Tibial nerve (tissue), 4 donors: ENCODE measurements at regions not wholly inside any gene's neighbourhood (a gene's known extent, or its start where the extent isn't known, plus 50 kb on each side); places are given as distances from the start of the nearest gene placed in this dataset.

Experiments used
- DNase-seq, 2 donors: peaks; one replicate each; pipeline ENCODE4 v3.0.0-alpha.2; 2019; ENCODE audit warnings: low spot score in 2 of 2
- H3K27ac ChIP-seq, 4 donors: fragments of 200-600 bp; sonication (generic) in 3 of 4; one replicate each; pipeline ENCODE4 v1.5.1; 2017 to 2019; ENCODE audit warnings: mild to moderate bottlenecking in 1 of 4
- H3K27me3 ChIP-seq, 2 donors: fragments of 200-600 bp; sonication (generic) in 1 of 2; one replicate each; pipeline versions ENCODE4 v1.5.1 to v1.6.0; 2017 to 2019
- H3K36me3 ChIP-seq, 3 donors: fragments of 200-600 bp; sonication (generic); one replicate each; pipeline ENCODE4 v1.5.1; 2018 to 2019
- H3K4me1 ChIP-seq, 4 donors: fragments of 200-600 bp; sonication (generic) in 3 of 4; one replicate each; pipeline ENCODE4 v1.5.1; 2017 to 2019
- H3K4me3 ChIP-seq, 4 donors: fragments of 200-600 bp; sonication (generic) in 3 of 4; one replicate each; pipeline ENCODE4 v1.5.1; 2017 to 2019; ENCODE audit warnings: mild to moderate bottlenecking in 1 of 4, moderate library complexity in 1 of 4
- H3K9me3 ChIP-seq, 4 donors: fragments of 200-600 bp; sonication (generic) in 3 of 4; one replicate each; pipeline ENCODE4 v1.5.1; 2017 to 2019
- CTCF ChIP-seq, 5 experiments: fragments of 200-600 bp in 3 of 5; fragments of 450-650 bp in 2 of 5; sonication (generic) in 3 of 5; IDR thresholded peaks; one replicate each; pipeline ENCODE4 v1.5.1; 2016 to 2019; ENCODE audit warnings: antibody characterized with exemption in 5 of 5, mild to moderate bottlenecking in 3 of 5, moderate library complexity in 2 of 5
- EP300 ChIP-seq, 2 donors: sonication (generic); formaldehyde crosslinking; IDR thresholded peaks; one replicate each; pipeline ENCODE4 v1.6.1; 2017; ENCODE audit warnings: antibody characterized with exemption in 2 of 2, mild to moderate bottlenecking in 1 of 2
- POLR2A ChIP-seq, 2 donors: fragments of 450-650 bp; IDR thresholded peaks; one replicate each; pipeline ENCODE4 v1.6.1; 2017; ENCODE audit warnings: antibody characterized with exemption in 2 of 2, mild to moderate bottlenecking in 2 of 2, moderate library complexity in 2 of 2
- WGBS, 2 donors: methylation state at CpG; one replicate each; pipeline ENCODE4 v1.1.5; 2018; 5-methylcytosine and 5-hydroxymethylcytosine counted together

DNA sequence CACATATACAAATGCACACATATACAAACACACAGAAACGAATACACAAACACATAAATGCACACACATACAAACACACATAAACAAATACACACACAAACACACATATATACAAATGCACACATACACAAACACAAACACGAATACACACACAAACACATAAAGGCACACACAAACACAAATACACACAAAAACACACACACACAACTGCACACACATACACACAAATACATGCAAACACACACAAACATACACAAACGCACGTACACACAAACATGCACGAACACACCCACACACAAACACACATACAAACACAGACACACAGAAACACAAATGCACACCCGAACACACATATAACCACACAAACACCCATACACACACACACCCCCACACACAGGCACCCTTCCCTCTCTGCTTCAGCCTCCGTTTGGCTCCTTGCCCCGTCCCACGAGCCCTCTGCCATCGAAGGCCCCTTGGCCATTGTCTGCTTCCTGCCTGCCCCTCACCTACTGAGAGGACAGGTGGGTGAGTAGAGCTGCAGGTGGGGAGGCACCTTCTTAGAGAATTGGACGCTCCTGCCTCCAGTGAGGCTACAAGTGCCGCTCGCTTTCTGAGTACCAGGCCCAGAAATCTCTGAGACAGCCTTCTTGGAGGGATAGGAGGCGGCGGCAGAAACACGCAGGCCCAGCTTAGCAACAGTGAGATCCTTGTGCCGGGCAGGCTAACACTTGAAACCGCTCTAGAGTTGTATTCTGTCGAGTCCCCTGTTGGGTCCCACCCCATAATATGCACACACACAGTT lies 331.2 kb downstream of the FOXL1 start:
- peaks cover 0 to 5% of the 10 kb centered on the region in 2 donors for H3K27me3 ChIP-seq
- 81 to 85% methylated on average over 19 of the region's 19 CpGs for WGBS, 2 donors
- H3K4me3 ChIP-seq, result no peak overlapping the region
- no peaks in the 10 kb centered on the region for H3K36me3 ChIP-seq
- no peaks in the 10 kb centered on the region for H3K9me3 ChIP-seq
- no peaks in the 10 kb centered on the region for H3K4me1 ChIP-seq
- TF ChIP-seq EP300 (IDR thresholded peaks at IDR 0.05) (no peak), CTCF (IDR thresholded peaks at IDR 0.05) (no peak), POLR2A (IDR thresholded peaks at IDR 0.05) (no peak)
- no peak for DNase-seq
- H3K27ac ChIP-seq, result no peak overlapping the region

DNA sequence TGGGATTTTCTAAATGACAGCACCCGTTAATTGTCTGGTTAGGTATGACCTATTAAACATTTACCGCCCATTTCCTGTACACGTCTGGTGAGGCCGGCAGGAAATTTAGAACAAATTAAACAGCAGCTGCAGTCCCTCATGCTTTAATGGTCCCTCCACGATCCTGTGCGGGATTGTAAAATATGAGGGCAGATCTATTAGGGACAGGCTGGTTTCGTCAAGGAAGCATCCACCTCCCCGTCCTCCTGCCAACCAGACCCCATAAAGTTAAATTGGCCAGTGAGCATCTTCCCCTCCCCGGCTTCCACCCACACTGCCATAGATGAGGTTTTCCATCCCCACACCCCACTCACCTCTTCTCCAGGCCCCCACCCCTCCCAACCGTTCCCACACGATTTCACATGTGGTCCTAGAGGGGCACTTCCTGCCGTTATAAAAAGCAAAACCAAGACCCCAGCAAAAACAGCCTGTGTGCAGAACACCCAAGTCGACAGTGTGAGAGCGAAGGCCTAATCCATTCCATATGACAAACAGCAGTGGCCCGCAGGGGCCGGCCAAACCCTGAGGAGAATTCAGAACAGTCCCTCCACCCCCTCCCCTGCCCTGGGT lies 331.9 kb downstream of the FOXL1 start:
- H3K9me3 ChIP-seq, result no peaks in the 10 kb centered on the region
- 64 to 70% methylated on average over 16 of the region's 16 CpGs for WGBS, 2 donors
- peaks cover 0 to 5% of the 10 kb centered on the region in 2 donors for H3K27me3 ChIP-seq
- TF ChIP-seq EP300 (IDR thresholded peaks at IDR 0.05) (no peak), POLR2A (IDR thresholded peaks at IDR 0.05) (no peak), CTCF (IDR thresholded peaks at IDR 0.05) (no peak)
- no peak overlapping the region for H3K27ac ChIP-seq
- no peaks in the 10 kb centered on the region for H3K36me3 ChIP-seq
- H3K4me3 ChIP-seq, result no peak overlapping the region
- H3K4me1 ChIP-seq, result peaks cover 0 to 3% (median 0%) of the 10 kb centered on the region in 4 donors
- no peak for DNase-seq

GRCh38 chr16:86911437-86911958 lies 333.1 kb downstream of the FOXL1 start:
- H3K4me1 ChIP-seq, result peaks cover 0 to 5% (median 0%) of the 10 kb centered on the region in 4 donors
- WGBS, 2 donors, result 56 to 60% methylated on average over 4 of the region's 4 CpGs
- H3K36me3 ChIP-seq, result no peaks in the 10 kb centered on the region
- no peak overlapping the region for H3K4me3 ChIP-seq
- no peaks in the 10 kb centered on the region for H3K9me3 ChIP-seq
- DNase-seq, result no peak
- H3K27ac ChIP-seq, result no peak overlapping the region
- TF ChIP-seq EP300 (IDR thresholded peaks at IDR 0.05) (no peak), CTCF (IDR thresholded peaks at IDR 0.05) (no peak), POLR2A (IDR thresholded peaks at IDR 0.05) (no peak)
- peaks cover 0 to 5% of the 10 kb centered on the region in 2 donors for H3K27me3 ChIP-seq

GRCh38 chr16:86913886-86914285 lies 335.5 kb downstream of the FOXL1 start:
- no peak overlapping the region for H3K27ac ChIP-seq
- H3K36me3 ChIP-seq, result no peaks in the 10 kb centered on the region
- no peaks in the 10 kb centered on the region for H3K27me3 ChIP-seq
- no peak for TF ChIP-seq EP300 (IDR thresholded peaks at IDR 0.05)
- no peak for DNase-seq
- H3K4me1 ChIP-seq, result peaks cover 0 to 5% (median 0%) of the 10 kb centered on the region in 4 donors
- 93 to 97% methylated on average over 7 of the region's 7 CpGs for WGBS, 2 donors
- no peaks in the 10 kb centered on the region for H3K9me3 ChIP-seq
- no peak overlapping the region for H3K4me3 ChIP-seq

DNA sequence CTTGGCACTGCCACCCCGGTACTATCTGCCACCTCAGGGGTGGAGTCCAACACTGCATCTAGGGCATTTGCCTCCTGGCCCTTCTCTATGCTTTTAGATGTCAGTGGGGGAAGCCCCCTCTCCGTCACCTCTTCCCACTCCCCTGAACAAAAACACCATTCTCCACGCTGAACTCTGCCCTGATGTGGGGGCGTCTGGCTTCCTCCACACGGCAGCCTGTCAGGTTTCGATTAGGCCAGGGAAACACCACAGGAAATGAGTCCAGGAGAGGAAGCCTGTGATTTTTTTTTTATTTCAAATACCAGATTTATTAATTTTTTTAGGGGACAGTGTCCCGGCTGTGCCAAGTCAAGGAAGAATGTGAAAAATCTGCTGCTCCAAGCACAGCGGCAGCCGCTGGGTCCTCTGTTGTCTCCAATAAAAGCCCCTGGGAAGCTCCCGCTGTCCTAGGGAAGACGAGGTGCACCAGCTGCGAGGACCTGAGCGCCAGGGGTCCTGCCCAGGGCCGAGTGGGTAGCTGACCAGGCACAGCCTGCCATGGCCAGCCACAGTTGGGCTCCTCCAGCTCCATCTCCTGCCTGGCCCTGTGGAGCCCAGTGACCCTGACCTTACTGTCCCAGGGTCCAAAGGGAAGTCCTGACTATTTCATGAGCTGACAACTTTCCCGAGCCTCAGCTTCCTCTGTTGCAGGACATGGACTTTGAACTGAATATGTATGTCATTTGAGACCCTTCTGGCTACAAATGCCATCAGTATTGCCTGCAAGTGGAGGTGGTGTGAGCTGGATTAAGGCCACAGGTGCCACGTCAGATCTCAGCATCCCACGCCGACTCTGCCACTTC lies 336.7 kb downstream of the FOXL1 start:
- Histone ChIP-seq H3K27ac (no peak overlapping the region), H3K4me1 (peaks cover 0 to 5% (median 0%) of the 10 kb centered on the region in 4 donors), H3K4me3 (no peak overlapping the region), H3K36me3 (no peaks in the 10 kb centered on the region), H3K27me3 (no peaks in the 10 kb centered on the region), H3K9me3 (peaks cover 0 to 6% (median 0%) of the 10 kb centered on the region in 4 donors)
- no peak for DNase-seq
- TF ChIP-seq EP300 (IDR thresholded peaks at IDR 0.05), result no peak
- TF ChIP-seq POLR2A (IDR thresholded peaks at IDR 0.05), result no peak
- TF ChIP-seq CTCF (IDR thresholded peaks at IDR 0.05), result no peak
- 41 to 55% methylated on average over 17 to 18 of the region's 18 CpGs for WGBS, 2 donors
